ENCODE measurements at regions not wholly inside any gene's neighbourhood (a gene's known extent, or its start where the extent isn't known, plus 50 kb on each side); places are given as distances from the start of the nearest gene placed in this dataset.
A peak's percentile ranks its signal among the peaks of the same experiment; 100 is the strongest.

DNA sequence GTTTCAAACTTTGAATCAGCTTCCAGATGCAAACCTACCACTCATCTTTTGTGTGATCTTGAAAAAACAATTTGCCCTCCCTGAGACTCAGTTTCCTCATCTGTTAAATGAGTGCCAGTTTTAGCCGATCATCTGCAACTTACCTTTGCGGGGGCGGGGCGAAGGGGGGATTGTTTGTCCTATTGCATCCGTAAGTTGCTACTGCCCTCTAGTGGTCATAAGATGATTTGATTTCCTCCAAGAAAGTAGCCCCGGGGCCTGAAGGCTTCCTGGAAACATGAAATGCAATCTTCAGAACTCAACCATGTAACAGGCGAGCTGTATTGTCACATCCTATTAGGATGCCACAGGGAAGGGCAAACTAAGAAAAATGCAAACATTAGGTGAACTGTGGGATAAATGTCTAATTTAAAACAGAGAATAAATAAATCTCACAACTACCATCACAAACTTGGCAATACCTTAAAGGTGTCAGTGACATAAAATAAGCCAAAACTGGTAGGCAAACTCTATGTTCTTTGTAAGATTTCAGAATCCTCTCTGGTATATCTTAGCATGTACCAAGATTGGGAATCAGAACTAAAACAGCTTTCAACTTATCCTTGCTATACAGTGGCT, 63.5 kb upstream of the CLDN18 start:
- TF ChIP-seq CTCF (IDR thresholded peaks at IDR 0.05; ENCODE audit: low read depth, low read length): peak; percentile 60
- Histone ChIP-seq H3K27ac (no peak overlapping the region), H3K36me3 (no peaks in the 10 kb centered on the region), H3K27me3 (ENCODE audit: insufficient read depth, low read depth, severe bottlenecking) (no peaks in the 10 kb centered on the region), H3K9me3 (ENCODE audit: severe bottlenecking) (peaks cover 5% of the 10 kb centered on the region), H3K4me3 (ENCODE audit: low read depth, low read length) (no peak overlapping the region)
- DNase-seq: peak; percentile 76

DNA sequence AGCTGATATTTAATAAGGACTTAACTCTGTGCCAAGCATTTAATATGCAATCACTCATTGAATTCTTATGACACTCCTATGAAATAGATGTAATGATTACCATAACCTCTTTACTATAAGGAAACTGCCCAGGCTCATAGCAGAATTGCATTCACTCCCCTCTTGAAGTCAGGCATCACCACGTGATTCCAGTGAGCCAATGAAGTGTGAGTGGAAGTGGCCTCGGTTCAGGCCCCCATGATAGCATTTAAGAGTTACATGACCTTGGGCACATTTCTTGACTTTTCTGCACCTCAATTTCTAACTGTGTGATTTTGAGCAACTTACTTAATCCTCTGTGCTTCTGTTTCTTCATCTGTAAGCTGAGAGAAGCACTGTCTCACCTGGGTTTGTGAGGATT, 62.8 kb upstream of the CLDN18 start:
- no peak for DNase-seq
- Histone ChIP-seq H3K27me3 (ENCODE audit: insufficient read depth, low read depth, severe bottlenecking) (no peaks in the 10 kb centered on the region), H3K9me3 (ENCODE audit: severe bottlenecking) (no peaks in the 10 kb centered on the region), H3K4me3 (ENCODE audit: low read depth, low read length) (no peak overlapping the region), H3K27ac (no peak overlapping the region), H3K36me3 (no peaks in the 10 kb centered on the region)
- TF ChIP-seq CTCF (IDR thresholded peaks at IDR 0.05; ENCODE audit: low read depth, low read length): no peak

GRCh38 chr3:137948400-137949072, 61.4 kb upstream of the CLDN18 start:
- Histone ChIP-seq H3K4me3 (ENCODE audit: low read depth, low read length) (no peak overlapping the region), H3K9me3 (ENCODE audit: severe bottlenecking) (no peaks in the 10 kb centered on the region), H3K27me3 (ENCODE audit: insufficient read depth, low read depth, severe bottlenecking) (no peaks in the 10 kb centered on the region), H3K27ac (no peak overlapping the region), H3K36me3 (no peaks in the 10 kb centered on the region)
- no peak for DNase-seq
- no peak for TF ChIP-seq CTCF (IDR thresholded peaks at IDR 0.05; ENCODE audit: low read depth, low read length)

GRCh38 chr3:137958636-137959035, 51.3 kb upstream of the CLDN18 start:
- no peak for DNase-seq
- Histone ChIP-seq H3K9me3 (ENCODE audit: severe bottlenecking) (no peaks in the 10 kb centered on the region), H3K27ac (no peak overlapping the region), H3K27me3 (ENCODE audit: insufficient read depth, low read depth, severe bottlenecking) (no peaks in the 10 kb centered on the region), H3K4me3 (ENCODE audit: low read depth, low read length) (no peak overlapping the region), H3K36me3 (no peaks in the 10 kb centered on the region)
- TF ChIP-seq CTCF (IDR thresholded peaks at IDR 0.05; ENCODE audit: low read depth, low read length): no peak
